Central memory CD8-positive, alpha-beta T cell (primary cell): ENCODE measurements at regions not wholly inside any gene's neighbourhood (a gene's known extent, or its start where the extent isn't known, plus 50 kb on each side); places are given as distances from the start of the nearest gene placed in this dataset.
"Not testable (repeated sequence)": the region's sequence is repeated elsewhere in the genome, so short reads cannot be mapped to it uniquely, and the experiment has no call there.

Experiments
- ATAC-seq: fragments of 150-1000 bp; cut with Tn5 transposase; replicated peaks from 2 replicates; pipeline ENCODE4 v1.10.0; 2022; ENCODE audit warnings: mild to moderate bottlenecking, moderate FRiP score, moderate number of reproducible peaks; ENCODE audit not compliant: poor library complexity, severe bottlenecking; ENCODE audit errors: extremely low read depth
- DNase-seq, 2 donors: peaks; one replicate each; pipeline ENCODE4 v3.0.0; 2021; ENCODE audit warnings: low spot score in 2 of 2
- H3K27ac Mint-ChIP-seq: one replicate; pipeline ENCODE4 v1.8.0; 2022; ENCODE audit warnings: low read depth, mild to moderate bottlenecking, moderate library complexity, mixed read lengths
- H3K27me3 Mint-ChIP-seq: one replicate; pipeline ENCODE4 v1.8.0; 2022; ENCODE audit warnings: mixed read lengths
- H3K36me3 Mint-ChIP-seq: one replicate; pipeline ENCODE4 v1.8.0; 2022; ENCODE audit warnings: mild to moderate bottlenecking, moderate library complexity, mixed read lengths; ENCODE audit not compliant: insufficient read depth
- H3K4me1 Mint-ChIP-seq: one replicate; pipeline ENCODE4 v1.8.0; 2022; ENCODE audit warnings: mixed read lengths
- H3K4me3 Mint-ChIP-seq: one replicate; pipeline ENCODE4 v1.8.0; 2022; ENCODE audit warnings: mild to moderate bottlenecking, moderate library complexity, mixed read lengths
- H3K9me3 Mint-ChIP-seq: one replicate; pipeline ENCODE4 v1.8.0; 2022; ENCODE audit warnings: mixed read lengths

DNA sequence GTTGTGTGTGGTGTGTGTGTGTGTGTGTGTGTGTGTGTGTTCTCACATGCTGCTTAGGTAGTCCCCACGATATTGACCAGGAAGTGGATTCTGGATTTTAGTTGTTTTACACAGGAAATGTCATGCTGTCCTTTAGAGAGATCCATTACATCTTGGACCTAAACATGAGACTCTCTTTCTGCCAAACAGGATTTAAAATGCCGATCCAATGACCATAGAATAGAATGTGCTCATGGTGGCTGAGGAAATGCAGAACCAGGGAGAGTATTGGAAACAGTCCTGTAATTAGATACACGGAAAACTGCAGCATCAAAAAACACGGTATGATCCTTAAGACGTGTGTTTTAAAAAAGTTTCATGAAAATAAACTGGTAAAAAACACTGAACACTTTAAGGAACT lies 347.8 kb upstream of the FRG1 start:
- Mint-ChIP-seq H3K27ac (no peak overlapping the region), H3K27me3 (no peaks in the 10 kb centered on the region), H3K9me3 (no peaks in the 10 kb centered on the region), H3K4me1 (no peaks in the 10 kb centered on the region), H3K36me3 (no peaks in the 10 kb centered on the region), H3K4me3 (no peak overlapping the region)
- DNase-seq (no peak), ATAC-seq (no peak)

DNA sequence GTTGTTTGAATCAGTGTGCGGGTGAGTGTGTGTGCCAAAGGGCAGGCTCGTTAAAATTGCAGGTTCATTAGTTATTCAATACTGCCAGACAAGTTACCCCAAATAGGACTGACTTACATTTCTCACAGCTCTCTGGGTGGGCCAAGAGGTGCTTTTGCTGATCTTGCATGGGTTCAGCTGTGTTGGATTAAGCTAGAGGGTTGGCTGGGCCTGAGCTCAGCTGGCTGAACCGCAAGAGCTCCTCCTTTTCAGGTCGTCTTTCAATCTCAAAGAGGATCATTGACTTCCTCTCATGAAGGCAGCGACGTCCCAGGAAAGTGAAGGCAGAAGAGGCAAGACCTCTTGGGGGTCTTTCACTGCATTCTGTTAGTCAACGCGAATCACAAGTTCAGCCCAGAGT lies 343.3 kb upstream of the FRG1 start:
- H3K4me1 Mint-ChIP-seq, result no peaks in the 10 kb centered on the region
- H3K36me3 Mint-ChIP-seq, result no peaks in the 10 kb centered on the region
- no peaks in the 10 kb centered on the region for H3K27me3 Mint-ChIP-seq
- H3K9me3 Mint-ChIP-seq, result peaks cover 5% of the 10 kb centered on the region
- H3K27ac Mint-ChIP-seq, result no peak overlapping the region
- DNase-seq (no peak), ATAC-seq (no peak)
- no peak overlapping the region for H3K4me3 Mint-ChIP-seq

DNA sequence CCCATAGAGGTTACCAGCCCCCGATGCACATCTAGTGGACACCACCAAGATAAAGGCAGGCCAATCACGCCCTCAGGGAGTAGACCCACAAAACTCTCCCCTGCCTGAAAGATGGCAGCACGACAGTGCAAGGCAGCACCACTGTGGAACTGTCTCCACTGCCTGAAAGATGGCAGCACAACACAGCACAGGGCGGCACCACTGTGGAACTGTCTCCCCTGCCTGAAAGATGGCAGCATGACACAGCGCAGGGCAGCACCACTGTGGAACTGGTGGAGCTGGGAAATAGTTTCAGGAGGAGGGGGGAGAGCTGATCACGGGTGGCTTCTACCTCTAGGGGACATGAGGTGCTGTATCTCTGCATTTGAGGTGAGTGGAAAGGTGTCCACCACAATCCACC lies 340.4 kb upstream of the FRG1 start:
- Mint-ChIP-seq H3K9me3 (peaks cover 5% of the 10 kb centered on the region), H3K4me1 (no peaks in the 10 kb centered on the region), H3K27ac (no peak overlapping the region), H3K4me3 (no peak overlapping the region), H3K27me3 (no peaks in the 10 kb centered on the region), H3K36me3 (no peaks in the 10 kb centered on the region)
- no peak for ATAC-seq
- DNase-seq, result no peak

DNA sequence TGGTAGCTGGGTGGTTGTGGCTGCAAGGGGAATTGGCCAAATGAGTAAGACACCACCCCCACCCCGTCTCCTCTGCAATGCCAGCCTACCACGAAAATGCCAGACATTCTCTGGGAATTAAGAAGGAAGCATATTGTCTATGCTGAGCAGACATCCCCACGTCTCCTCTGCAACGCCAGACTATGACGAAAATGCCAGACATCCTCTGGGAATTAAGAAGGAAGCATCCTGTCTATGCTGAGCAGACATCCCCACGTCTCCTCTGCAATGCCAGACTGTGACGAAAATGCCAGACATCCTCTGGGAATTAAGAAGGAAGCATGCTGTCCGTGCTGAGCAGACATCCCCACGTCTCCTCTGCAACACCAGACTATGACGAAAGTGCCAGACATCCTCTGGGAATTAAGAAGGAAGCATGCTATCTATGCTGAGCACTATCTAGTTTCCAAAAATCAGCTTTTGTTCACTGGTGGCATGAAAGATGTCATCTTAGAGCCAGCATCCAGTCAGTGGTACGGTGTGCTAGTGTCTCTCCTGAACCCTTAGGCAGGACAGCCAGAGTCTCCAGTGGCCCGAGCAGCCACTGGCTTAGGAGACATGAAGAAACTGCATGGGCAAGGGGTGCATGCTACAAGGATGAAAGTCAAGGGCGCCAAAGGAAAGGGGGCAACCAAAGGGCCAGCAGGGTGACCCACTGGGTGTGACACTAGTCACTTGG lies 339.8 kb upstream of the FRG1 start:
- no peak overlapping the region for H3K27ac Mint-ChIP-seq

GRCh38 chr4:189602827-189603226 lies 337.8 kb upstream of the FRG1 start:
- H3K9me3 Mint-ChIP-seq, ATAC-seq, H3K4me1 Mint-ChIP-seq, H3K27ac Mint-ChIP-seq, H3K27me3 Mint-ChIP-seq, H3K4me3 Mint-ChIP-seq, DNase-seq, H3K36me3 Mint-ChIP-seq: not testable (repeated sequence)

More for the DNA sequence above, 339.8 kb upstream of the FRG1 start:
- Mint-ChIP-seq H3K9me3 (peaks cover 5% of the 10 kb centered on the region), H3K36me3 (no peaks in the 10 kb centered on the region), H3K4me1 (no peaks in the 10 kb centered on the region), H3K27me3 (no peaks in the 10 kb centered on the region), H3K4me3 (no peak overlapping the region)
- ATAC-seq (no peak), DNase-seq (no peak)

- ATAC-seq, DNase-seq, H3K4me3 Mint-ChIP-seq, H3K27me3 Mint-ChIP-seq, H3K27ac Mint-ChIP-seq, H3K9me3 Mint-ChIP-seq, H3K36me3 Mint-ChIP-seq, H3K4me1 Mint-ChIP-seq: not testable (repeated sequence)
These were observed 330.1 kb upstream of the FRG1 start for GRCh38 chr4:189610571-189610970.

- no peaks in the 10 kb centered on the region for H3K27me3 Mint-ChIP-seq
- H3K9me3 Mint-ChIP-seq, result peaks cover 11% of the 10 kb centered on the region
- no peak overlapping the region for H3K4me3 Mint-ChIP-seq
- H3K27ac Mint-ChIP-seq, result no peak overlapping the region
- H3K36me3 Mint-ChIP-seq, result no peaks in the 10 kb centered on the region
- DNase-seq (no peak), ATAC-seq (no peak)
- no peaks in the 10 kb centered on the region for H3K4me1 Mint-ChIP-seq
These were observed 327.5 kb upstream of the FRG1 start for GRCh38 chr4:189613207-189613606.

GRCh38 chr4:189615217-189615663 lies 325.4 kb upstream of the FRG1 start:
- Mint-ChIP-seq H3K27ac (no peak overlapping the region), H3K27me3 (no peaks in the 10 kb centered on the region), H3K4me3 (no peak overlapping the region)

DNA sequence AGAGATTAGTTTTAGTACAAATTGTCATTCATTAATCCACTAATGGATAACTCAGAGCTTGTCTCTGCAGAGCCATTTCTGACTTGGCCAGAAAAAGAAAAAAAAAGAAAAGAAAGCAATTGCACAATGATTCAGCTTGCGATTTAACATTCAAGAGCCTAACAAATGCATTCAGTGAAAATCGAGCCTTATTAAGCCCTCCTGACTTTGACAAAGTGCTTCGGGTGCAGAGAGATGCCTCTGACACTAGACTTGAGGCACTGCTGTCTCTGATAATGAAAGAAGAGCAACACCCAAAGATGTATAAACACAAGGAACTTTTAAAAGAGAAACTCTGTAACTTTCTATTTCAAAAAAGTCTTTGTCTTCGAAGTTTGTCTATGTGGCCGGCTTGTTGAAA lies 322.9 kb upstream of the FRG1 start:
- not testable (repeated sequence) for H3K27ac Mint-ChIP-seq, H3K4me1 Mint-ChIP-seq, H3K4me3 Mint-ChIP-seq, H3K36me3 Mint-ChIP-seq, H3K27me3 Mint-ChIP-seq, DNase-seq, ATAC-seq
- H3K9me3 Mint-ChIP-seq, result peaks cover 11% of the 10 kb centered on the region

More at GRCh38 chr4:189615217-189615663, 325.4 kb upstream of the FRG1 start:
- H3K9me3 Mint-ChIP-seq, result peaks cover 11% of the 10 kb centered on the region
- DNase-seq, result no peak
- H3K36me3 Mint-ChIP-seq, result no peaks in the 10 kb centered on the region
- no peak for ATAC-seq
- H3K4me1 Mint-ChIP-seq, result no peaks in the 10 kb centered on the region

- H3K9me3 Mint-ChIP-seq, ATAC-seq, H3K4me1 Mint-ChIP-seq, H3K36me3 Mint-ChIP-seq, H3K27ac Mint-ChIP-seq, DNase-seq, H3K27me3 Mint-ChIP-seq, H3K4me3 Mint-ChIP-seq: not testable (repeated sequence)
These were observed 321.0 kb upstream of the FRG1 start for GRCh38 chr4:189619441-189620250.

DNA sequence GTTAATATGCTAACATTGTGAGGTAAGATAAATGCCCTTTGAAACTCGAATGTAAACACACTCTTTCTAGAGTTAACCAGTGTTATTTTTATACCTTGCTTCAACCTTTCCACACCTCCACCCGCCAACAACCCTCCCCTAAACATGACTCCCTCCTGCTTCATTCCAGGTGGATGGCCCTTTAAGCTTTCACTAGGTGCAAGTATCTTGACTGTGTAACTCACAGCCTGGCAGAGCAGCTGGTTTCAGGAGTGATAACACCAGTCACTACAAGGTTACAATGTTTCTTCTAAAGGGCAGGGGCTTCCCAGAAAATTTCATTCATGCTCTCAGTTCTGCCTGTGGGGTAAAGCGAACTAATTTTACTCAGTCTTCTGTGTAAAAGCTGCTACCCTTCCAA lies 318.1 kb upstream of the FRG1 start:
- not testable (repeated sequence) for H3K4me3 Mint-ChIP-seq, H3K36me3 Mint-ChIP-seq, H3K4me1 Mint-ChIP-seq, H3K27me3 Mint-ChIP-seq, ATAC-seq, H3K9me3 Mint-ChIP-seq, DNase-seq, H3K27ac Mint-ChIP-seq

GRCh38 chr4:189627041-189627440 lies 313.6 kb upstream of the FRG1 start:
- H3K27me3 Mint-ChIP-seq, H3K27ac Mint-ChIP-seq, ATAC-seq, H3K9me3 Mint-ChIP-seq, H3K4me1 Mint-ChIP-seq, H3K4me3 Mint-ChIP-seq, H3K36me3 Mint-ChIP-seq, DNase-seq: not testable (repeated sequence)

GRCh38 chr4:189629733-189630132 lies 310.9 kb upstream of the FRG1 start:
- H3K36me3 Mint-ChIP-seq, DNase-seq, H3K9me3 Mint-ChIP-seq, H3K4me3 Mint-ChIP-seq, H3K4me1 Mint-ChIP-seq, H3K27me3 Mint-ChIP-seq, ATAC-seq: not testable (repeated sequence)
- H3K27ac Mint-ChIP-seq, result peak overlapping the region; percentile 78
